ENCODE measurements at regions not wholly inside any gene's neighbourhood (a gene's known extent, or its start where the extent isn't known, plus 50 kb on each side); places are given as distances from the start of the nearest gene placed in this dataset.

DNA sequence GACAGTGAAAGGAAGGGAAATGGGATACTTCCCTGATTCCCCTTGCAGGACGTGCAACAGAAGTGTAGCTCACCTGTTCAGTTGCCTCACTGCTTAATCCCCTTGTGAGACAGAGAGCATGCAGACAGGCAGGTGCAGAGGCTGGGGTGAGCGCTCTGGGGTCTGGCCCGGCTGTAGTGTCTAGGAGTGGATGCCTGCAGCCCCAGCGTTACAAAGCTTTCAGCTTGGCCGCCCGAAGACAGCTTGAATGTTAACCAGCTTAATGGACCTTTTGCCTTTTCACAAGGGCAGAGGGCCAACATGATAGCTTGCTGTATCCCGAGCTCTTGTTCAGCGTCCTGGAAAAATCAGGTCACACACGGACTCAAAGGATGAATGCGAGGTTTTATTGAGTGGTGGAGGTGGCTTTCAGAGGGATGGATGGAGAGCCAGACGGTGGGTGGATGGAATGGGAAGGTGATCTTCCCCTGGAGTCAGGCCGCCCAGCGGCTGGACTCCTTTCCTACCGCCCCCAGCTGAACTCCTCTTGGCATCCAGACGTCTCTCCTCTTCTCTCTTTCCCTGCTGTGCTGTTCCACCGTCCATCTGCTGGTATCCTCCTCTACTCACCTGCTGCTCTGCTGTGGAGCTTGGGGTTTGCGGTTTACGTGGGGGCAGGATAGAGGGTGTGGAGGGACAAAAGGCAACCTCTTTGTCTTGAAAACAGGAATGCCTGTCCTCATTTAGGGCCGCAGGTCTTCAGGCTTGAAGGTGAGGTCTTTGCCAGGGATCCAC, 86.2 kb upstream of the RESF1 start:
- ATAC-seq (no peak), DNase-seq (ENCODE audit: low spot score) (no peak)
- intact Hi-C loops (cut with DNase I), result no loop called here

DNA sequence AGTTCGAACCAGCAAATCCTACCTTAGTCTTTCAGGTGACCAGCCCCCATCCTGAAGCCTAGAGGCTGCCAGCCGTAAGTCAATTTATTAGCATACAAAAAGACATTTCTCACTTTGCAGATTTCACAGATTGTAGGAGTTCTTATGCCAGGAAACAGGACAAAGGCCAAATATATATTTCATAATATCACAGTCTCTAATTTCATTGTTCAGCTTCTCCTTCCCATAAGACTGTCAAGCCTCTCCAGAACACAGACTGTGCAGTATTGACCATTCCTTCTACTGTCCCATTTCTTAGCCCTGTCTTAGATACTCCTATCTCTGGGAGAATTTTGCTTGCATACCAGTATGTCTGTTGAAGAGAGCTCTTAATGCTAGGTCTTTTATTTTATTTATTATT, 89.2 kb upstream of the RESF1 start:
- ATAC-seq, result no peak
- intact Hi-C loops (cut with DNase I), result no loop called here

DNA sequence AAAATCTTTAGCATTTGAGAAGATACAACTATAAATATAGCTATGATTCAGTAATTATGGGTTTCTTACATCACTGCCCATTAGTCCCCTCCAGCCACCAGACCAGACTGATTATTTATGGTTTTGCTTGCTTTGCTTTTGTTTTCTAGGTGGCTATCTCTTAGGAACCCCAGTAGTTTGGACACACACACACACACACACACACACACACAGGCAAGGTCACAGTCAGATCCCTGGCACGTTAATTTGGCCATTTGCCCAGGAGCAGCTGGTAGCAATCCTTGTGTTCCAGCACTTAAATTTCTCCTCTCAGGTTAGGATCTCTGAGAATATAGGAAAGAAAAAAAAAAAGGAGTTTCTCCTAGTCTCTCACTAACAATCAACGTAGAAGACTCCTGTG, 90.2 kb upstream of the RESF1 start:
- intact Hi-C loops (cut with DNase I), result no loop called here
- DNase-seq (ENCODE audit: low spot score) (no peak), ATAC-seq (no peak)

More for the DNA sequence above, 89.2 kb upstream of the RESF1 start:
- DNase-seq (ENCODE audit: low spot score), result no peak

DNA sequence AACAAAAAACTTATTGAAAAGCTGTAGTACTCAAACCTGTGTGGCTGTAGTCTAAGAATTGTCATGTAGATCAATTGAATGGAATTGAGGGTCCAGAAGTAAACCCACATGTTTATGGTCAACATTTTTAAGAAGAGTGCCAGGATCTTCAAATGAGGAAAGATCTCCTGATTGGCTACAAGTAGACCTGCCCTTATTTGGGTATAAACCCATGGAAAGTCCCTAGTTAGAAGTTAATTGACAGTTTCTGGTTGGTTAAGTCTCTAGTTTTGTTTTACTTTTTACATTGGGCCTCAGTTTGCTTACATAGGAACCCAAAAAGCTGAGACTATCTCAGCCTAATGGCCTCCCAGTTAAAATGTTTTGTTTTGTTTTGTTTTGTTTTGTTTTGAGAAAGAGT, 91.9 kb upstream of the RESF1 start:
- intact Hi-C loops (cut with DNase I), result no loop called here

DNA sequence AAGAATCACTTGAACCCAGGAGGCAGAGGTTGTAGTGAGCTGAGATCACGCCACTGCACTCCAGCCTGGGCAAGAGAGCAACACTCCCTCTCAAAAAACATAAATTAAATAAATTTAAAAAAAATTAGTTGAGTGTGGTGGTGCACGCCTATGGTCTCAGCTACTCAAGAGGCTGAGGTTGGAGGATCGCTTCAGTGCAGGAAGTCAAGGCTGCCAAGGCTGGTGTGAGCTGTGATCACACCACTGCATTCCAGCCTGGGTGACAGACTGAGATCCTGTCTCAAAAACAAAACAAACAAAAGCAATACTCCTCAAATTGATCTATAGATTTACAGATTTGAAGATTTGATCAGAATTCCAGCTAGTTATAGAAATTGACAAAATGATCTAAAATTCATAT, 92.7 kb upstream of the RESF1 start:
- ATAC-seq, result no peak
- intact Hi-C loops (cut with DNase I), result no loop called here
- DNase-seq (ENCODE audit: low spot score), result no peak

More for the DNA sequence above, 91.9 kb upstream of the RESF1 start:
- no peak for DNase-seq (ENCODE audit: low spot score)
- no peak for ATAC-seq

DNA sequence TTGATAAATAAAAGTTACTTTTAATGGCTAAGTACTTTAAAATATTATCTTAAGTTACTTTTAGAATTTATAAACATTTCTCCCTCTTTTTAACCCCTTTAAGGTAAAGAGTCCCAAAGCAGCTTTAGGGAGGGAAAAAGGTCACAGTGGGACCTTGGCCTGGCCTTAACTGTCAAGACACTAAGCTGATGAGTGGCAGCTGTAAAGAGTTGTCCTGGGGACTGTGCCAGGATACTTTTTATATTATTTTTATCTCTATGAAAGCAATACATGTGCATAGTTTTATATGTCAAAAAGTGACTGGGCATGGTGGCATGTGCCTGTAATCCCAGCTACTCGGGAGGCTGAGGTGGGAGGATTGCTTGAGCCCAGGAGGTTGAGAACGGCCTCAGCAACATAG, 94.2 kb upstream of the RESF1 start:
- DNase-seq (ENCODE audit: low spot score) (no peak), ATAC-seq (no peak)
- intact Hi-C loops (cut with DNase I), result no loop called here

DNA sequence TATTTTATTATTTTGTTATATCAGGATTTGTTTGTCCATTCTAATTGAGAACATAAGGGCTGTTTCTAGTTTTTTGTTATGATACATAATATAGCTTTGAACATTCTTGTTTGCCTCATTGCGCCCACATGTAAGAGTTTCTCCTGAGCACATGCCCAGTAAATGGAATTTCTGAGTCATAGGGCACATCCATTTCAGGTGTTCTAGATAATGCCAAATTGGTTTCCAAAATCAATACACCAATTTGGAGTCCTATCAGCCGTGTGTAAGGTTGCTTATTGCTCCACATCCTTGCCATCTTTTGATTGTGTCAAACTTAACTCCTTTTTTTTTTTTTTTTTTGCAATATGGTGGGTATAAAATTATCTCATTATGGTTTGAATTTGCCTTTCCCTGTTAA, 97.9 kb upstream of the RESF1 start:
- ATAC-seq, result no peak
- intact Hi-C loops (cut with DNase I), result no loop called here
- no peak for DNase-seq (ENCODE audit: low spot score)

DNA sequence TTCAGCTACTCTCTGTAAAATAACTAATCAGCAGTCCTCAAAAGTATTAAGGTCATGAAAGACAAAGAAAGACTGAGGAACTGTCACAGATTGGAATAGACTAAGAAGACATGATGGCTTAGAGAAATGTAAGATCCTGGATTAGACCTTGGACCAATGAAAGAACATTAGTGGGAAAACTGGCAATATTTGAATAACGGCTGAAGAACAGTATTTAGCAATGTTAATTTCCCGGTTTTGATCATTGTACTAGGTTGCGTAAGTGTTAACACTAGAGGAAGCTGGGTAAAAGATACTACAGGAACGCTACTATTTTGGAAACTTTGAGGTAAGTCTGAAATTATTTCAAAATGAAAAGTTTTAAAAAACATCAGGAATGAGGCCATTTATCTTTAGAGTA, 98.8 kb upstream of the RESF1 start:
- ATAC-seq (no peak), DNase-seq (ENCODE audit: low spot score) (no peak)
- intact Hi-C loops (cut with DNase I), result no loop called here

DNA sequence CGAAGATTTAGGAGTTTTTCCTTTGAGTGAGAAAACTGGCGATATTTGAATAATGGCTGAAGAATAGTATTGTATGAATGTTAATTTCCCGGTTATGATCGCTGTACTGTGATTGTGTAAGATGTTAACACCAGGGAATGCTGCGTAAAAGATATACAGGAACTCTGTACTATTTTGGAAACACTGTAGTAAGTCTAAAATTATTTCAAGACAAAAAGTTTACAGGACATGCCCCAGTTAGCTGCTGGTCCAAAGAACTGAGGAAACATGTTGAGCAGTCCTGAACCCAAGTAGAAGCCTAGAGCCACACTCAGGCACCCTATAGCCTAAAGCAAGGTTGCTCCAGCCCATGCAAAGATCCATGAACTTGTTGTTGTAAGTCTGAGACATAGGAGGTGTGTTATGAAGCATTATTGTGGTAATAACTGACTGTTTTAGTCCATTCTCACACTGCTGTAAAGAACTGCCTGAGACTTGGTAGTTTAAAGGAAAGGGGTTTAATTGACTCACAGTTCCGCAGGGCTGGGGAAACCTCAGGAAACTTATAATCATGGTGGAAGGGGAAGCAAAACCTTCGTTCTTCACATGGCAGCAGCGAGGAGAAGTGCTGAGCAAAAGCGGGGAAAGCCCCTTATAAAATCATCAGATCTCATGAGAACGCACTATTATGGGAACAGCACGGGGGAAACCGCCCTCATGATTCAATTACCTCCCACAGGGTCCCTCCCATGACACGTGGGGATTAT, 99.8 kb upstream of the RESF1 start:
- DNase-seq (ENCODE audit: low spot score) (no peak), ATAC-seq (no peak)
- intact Hi-C loops (cut with DNase I), result no loop called here

DNA sequence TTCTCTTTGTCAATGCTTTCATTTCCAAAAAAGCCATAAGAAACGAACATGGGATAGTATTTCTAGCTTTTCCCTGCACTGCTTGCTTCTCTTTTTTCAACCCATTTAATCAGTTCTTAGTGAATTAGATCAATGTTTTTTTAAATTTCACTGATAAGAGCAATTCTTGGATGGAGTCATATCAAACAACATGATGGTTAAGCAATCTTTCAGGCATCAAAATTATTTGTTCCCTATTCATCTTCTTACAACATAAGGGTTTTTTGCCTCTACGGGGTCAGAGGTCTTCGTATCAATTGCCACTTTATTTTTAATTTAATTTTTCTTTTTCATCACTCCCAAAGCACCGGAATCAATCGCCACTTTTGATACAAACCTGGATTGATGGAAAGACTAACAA, 103.8 kb upstream of the RESF1 start:
- intact Hi-C loops (cut with DNase I), result no loop called here
- DNase-seq (ENCODE audit: low spot score), result no peak
- ATAC-seq, result no peak

DNA sequence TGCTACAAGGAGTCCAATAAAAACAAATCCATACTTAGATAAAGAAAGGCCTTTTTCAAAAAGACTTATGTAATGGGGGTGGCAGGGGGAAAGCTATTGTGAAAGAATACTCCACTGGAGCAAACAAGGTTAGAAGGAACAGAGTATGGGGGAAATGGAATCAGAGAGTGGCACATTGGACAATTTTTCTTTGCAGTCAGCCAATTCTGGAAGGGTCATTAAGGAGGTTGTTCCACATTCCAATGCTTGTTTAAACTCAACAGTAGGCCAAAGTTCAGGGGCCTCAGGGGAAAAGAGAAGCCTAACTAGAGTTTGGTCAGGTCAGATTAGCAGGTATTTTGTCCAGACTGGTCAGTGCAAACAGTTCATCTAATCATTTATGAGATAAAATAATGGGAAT, 105.2 kb upstream of the RESF1 start:
- ATAC-seq, result no peak
- intact Hi-C loops (cut with DNase I), result no loop called here
- DNase-seq (ENCODE audit: low spot score), result no peak

DNA sequence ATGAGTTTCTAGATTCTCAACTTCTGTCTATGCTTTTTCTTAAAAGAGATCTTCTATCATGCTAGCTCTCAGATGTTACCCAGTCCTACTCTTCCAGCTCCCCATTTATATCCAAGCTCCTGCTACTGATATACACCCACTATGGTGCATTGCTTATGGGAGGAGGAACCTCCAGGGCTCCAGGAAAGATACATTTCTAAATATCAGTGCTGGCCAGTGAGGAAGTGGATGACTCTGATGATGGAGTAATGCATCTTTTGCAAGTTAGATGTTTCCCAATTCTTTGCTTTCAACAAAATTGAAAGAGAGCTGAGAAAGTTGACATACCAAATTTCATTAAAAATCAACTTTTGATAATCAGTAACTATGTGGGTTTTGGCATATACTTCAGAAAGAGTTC, 105.7 kb upstream of the RESF1 start:
- ATAC-seq (no peak), DNase-seq (ENCODE audit: low spot score) (no peak)
- intact Hi-C loops (cut with DNase I), result no loop called here

DNA sequence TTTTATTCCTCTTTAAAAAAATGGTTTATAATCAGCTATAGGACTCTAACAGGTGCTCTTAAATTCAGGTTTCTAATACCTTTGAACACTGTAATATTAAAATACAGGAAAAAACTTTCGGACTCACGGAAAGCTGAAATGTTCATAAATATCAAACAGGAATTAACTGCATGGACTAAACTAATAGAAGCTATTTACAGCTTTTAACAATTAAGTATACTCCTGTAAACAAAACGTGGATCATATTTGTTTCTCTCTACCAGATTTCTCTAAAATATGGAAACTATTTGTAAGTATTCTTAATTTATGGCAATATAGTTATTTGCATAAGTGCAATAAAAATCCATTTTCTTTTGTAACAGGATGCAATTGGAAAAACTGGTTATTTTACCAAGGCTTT, 108.9 kb upstream of the RESF1 start:
- ATAC-seq, result no peak

DNA sequence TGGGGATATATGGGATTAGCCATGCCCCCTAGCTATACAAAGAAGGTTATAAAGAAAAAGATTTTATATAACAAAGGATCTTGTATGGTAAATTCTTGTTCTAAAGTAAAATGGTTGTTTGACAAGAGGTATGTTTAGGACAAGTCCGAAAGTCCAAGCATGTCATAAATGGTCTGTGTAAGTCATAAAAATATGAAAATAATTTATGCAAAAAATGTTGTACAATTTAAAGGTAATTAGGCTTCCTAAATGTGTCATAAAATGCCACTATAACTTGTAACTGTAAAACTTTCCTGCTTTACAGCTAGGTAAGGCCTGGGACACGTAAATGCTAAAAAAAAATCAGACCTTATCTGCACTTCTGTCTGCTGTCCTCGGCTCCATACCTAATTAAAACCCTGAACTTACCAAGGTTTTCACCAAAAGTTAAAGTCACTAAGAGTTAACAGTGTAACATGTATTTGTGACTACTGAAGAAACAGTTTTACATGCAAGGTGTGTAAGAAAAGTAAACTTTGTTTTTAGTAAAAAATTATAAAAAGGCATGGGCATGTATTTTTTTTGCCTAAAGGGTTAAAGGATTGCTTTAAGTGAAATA, 110.0 kb upstream of the RESF1 start:
- intact Hi-C loops (cut with DNase I), result no loop called here
- no peak for ATAC-seq
- no peak for DNase-seq (ENCODE audit: low spot score)

More for the DNA sequence above, 108.9 kb upstream of the RESF1 start:
- DNase-seq (ENCODE audit: low spot score), result no peak
- intact Hi-C loops (cut with DNase I), result no loop called here

DNA sequence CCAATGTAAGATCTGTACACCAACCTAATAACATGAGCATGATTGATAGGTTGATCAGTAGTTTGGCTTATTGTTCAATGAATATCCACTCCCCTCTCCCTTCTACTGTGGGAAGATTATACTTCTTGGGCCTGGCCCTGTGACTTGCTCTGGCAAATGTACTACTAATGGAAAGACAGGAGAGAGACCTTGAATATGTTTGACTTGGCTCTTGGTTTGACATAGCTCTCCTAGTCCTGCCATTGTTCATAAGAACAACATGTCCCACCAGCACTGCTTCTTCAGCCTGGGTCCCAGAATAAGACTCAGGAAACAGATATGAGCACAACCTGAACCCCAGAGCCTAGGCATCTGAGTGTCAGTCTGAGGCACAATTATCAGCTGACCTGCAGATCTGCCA, 112.8 kb upstream of the RESF1 start:
- no peak for ATAC-seq
- intact Hi-C loops (cut with DNase I), result no loop called here
- no peak for DNase-seq (ENCODE audit: low spot score)

DNA sequence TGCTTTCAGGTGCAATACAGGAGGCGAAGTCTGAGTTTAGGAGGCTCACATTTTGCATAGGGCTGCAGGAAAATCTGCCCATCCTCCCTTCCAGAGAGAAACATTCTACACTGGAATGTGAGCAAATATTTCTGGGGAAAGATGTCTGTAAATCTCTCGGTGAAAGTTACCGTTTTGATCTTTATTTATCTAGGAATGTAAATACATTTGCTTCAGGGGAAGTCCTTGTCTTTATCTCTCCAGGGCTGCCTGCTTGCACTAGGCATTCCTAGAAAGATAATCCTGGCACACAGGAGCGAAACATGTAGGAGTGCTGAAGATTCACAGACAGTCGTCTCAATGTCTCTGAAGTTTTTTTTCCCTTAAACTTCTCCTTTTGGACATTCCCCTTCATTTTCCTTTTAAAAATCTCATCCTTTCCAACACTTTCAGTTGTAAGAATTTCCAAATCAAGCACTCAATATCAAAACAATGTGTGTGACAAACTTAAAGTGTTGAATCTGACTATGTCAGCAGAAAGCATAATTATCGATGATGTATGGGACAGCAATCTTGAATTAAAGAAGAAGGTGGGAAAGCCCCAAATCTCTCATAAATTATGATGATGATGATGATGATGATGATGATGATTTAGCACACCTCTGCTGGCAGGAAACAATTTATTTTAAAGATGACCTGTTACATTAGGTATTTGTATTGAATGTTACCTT, 113.4 kb upstream of the RESF1 start:
- intact Hi-C loops (cut with DNase I), result no loop called here
- no peak for DNase-seq (ENCODE audit: low spot score)
- no peak for ATAC-seq

DNA sequence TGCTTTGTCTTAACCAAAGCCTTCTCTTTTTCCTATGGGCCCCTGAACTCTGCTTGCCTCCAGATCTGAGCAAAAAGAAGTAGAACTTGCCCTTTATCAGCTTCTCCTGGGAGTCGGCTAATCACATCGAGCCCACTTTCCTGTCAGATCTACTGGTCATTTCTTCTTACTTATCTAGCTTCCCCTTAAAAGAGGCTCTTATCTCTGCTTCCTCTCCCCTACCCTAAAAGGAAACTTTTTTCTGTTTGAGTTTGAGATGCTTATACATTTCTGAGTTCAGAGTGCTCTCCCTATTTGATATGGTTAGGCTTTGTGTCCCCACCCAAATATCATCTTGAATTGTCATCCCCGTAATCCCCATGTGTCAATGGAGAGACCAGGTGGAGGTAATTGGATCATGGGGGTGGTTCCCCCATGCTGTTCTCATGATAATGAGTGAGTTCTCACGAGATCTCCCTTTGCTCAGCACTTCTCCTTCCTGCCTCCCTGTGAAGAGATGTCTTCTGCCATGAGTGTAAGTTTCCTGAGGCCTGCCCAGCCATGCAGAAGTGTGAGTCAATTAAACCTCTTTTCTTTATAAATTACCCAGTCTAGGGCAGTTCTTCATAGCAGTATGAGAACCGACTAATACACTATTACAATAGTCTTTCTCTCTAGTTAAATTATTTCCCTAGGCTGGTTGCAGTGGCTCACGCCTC, 114.7 kb upstream of the AMN1 start:
- no peak for DNase-seq (ENCODE audit: low spot score)

DNA sequence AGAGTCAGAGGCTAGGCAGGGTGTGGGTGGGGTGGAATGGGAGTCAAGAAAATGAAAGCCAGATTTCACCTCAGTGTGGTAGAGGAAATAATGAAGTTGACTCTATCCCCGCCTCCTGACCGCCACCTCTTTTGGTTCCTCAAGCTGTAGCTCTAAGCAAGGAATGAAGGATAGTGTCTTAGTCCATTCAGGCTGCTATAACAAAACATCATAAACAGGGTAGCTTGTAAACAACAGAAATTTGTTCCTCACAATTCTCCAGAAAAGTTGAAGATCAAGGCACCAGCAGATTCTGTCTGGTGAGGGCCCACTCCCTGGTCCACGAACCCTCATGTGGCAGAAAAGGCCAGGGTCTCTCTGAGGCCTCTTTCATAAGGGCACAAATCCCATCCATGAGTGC, 109.1 kb upstream of the AMN1 start:
- no peak for ATAC-seq
- no peak for DNase-seq (ENCODE audit: low spot score)
- intact Hi-C loops (cut with DNase I), result no loop called here

More for the DNA sequence above, 114.7 kb upstream of the AMN1 start:
- intact Hi-C loops (cut with DNase I), result no loop called here
- no peak for ATAC-seq

DNA sequence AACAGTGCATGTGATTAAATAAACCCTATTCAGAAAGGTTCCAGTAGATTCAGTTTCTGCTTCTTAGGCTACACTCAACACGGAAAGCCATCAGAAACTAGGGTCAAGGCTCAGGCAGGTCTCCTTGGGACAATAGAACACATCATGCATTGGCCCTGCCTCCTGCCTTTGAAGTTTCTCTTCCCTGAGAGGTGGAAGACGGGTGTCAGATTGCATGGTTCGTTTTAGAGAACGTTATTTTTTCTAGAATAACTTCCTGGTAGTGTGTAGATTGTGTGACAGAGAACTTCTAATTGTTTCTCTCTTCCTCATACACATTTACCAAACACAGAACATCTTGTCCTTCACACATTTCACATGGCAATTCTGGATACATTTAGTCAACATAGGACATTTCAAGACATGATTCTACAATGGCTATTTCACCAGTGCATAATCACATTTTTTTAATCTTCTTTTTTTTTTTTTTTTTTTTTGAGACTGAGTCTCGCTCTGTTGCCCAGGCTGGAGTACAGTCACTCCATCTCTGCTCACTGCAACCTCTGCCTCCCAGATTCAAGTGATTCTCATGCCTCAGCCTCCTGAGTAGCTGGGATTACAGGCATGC, 106.6 kb upstream of the AMN1 start:
- ATAC-seq, result no peak
- no peak for DNase-seq (ENCODE audit: low spot score)

More for the DNA sequence above, 106.6 kb upstream of the AMN1 start:
- intact Hi-C loops (cut with DNase I), result no loop called here
